ENCODE measurements at regions not wholly inside any gene's neighbourhood (a gene's known extent, or its start where the extent isn't known, plus 50 kb on each side); places are given as distances from the start of the nearest gene placed in this dataset.
A peak's percentile ranks its signal among the peaks of the same experiment; 100 is the strongest.

DNA sequence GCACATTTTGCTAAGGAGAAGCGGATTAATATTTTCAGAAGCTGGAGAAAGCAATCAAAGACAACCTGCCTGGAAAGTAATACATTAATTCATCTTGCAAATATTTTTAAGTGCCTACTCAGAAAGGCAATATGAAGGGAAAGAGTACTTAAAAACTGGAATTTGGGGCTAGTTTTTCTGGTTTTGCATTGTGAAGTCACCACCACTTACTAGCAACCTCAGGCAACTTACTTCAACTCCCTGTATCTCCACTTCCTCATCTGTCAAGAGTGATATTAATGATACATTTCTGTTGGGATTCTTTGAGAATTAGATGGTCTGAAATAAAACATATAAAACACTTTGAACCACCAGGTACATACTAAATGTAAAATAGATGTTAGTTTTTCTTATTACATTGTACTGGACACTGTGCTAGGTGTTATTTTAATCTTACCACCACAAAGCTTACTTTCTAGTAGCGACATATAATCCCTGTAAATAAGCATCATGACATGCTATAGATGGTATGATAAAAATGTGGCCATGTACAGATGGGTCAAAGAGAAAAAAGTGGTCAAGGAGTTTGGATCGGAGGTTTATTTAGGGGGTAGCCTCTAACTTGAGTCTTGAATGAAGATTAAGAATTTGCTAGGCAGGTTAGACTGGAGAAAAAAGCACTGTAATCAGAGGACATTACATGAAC lies 101.2 kb downstream of the SPRY2 start:
- no peak for DNase-seq
- intact Hi-C loops (cut with DNase I), result no loop called here

GRCh38 chr13:80239116-80239515 lies 101.8 kb downstream of the SPRY2 start:
- Histone ChIP-seq H3K4me1 (no peaks in the 10 kb centered on the region), H3K27me3 (no peaks in the 10 kb centered on the region), H3K27ac (no peak overlapping the region), H3K9me3 (no peaks in the 10 kb centered on the region), H3K36me3 (replicated peaks in 1 of 2; ENCODE audit: insufficient read depth in 1 of 2, low read depth in 2 of 2) (no peaks in the 10 kb centered on the region), H3K4me3 (no peak overlapping the region)
- ATAC-seq (no peak), DNase-seq (no peak)
- TF ChIP-seq CTCF (IDR thresholded peaks at IDR 0.05) (no peak), POLR2A (IDR thresholded peaks at IDR 0.05) (no peak)
- intact Hi-C loops (cut with DNase I), result no loop called here

More for the DNA sequence above, 101.2 kb downstream of the SPRY2 start:
- 73 to 80% methylated on average over 3 of the region's 3 CpGs for WGBS, 2 donors
- H3K36me3 ChIP-seq (replicated peaks in 1 of 2; ENCODE audit: insufficient read depth in 1 of 2, low read depth in 2 of 2), result no peaks in the 10 kb centered on the region
- H3K4me3 ChIP-seq, result no peak overlapping the region
- no peak overlapping the region for H3K27ac ChIP-seq
- TF ChIP-seq CTCF (IDR thresholded peaks at IDR 0.05) (no peak), POLR2A (IDR thresholded peaks at IDR 0.05) (no peak)
- ATAC-seq, result no peak
- no peaks in the 10 kb centered on the region for H3K4me1 ChIP-seq
- H3K9me3 ChIP-seq, result no peaks in the 10 kb centered on the region
- no peaks in the 10 kb centered on the region for H3K27me3 ChIP-seq

DNA sequence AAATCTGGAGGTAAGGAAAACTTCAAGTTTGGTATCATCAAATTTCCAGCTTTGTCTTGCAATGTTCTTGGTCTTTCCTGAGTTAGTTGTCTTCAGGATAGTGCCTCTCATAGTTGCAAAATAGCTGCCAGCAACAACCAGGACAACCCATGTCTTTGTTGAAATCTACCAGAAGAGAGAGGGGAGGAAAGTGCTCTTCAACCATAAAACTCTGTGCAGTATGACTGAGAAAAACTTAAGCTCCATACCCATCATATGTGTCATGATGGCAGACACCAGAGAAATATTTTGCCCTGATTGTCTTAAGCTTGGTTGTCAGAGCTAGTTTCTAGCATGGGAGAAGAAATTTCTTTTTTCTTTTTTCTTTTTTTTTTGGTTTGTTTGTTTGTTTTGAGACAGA lies 103.3 kb downstream of the SPRY2 start:
- Histone ChIP-seq H3K4me1 (no peaks in the 10 kb centered on the region), H3K4me3 (no peak overlapping the region), H3K27ac (no peak overlapping the region), H3K9me3 (no peaks in the 10 kb centered on the region), H3K36me3 (replicated peaks in 1 of 2; ENCODE audit: insufficient read depth in 1 of 2, low read depth in 2 of 2) (no peaks in the 10 kb centered on the region), H3K27me3 (no peaks in the 10 kb centered on the region)
- TF ChIP-seq POLR2A (IDR thresholded peaks at IDR 0.05) (no peak), CTCF (IDR thresholded peaks at IDR 0.05) (no peak)
- ATAC-seq (no peak), DNase-seq (no peak)
- intact Hi-C loops (cut with DNase I), result no loop called here

- WGBS, 2 donors, result 69 to 74% methylated on average over 4 of the region's 4 CpGs
- TF ChIP-seq CTCF (IDR thresholded peaks at IDR 0.05), result no peak
- TF ChIP-seq POLR2A (IDR thresholded peaks at IDR 0.05), result no peak
- H3K27me3 ChIP-seq, result no peaks in the 10 kb centered on the region
- ATAC-seq (peak; percentile 15), DNase-seq (no peak)
- peak overlapping the region in 2 of 4 donors; percentile 50 to 51 for H3K27ac ChIP-seq
- H3K4me3 ChIP-seq, result no peak overlapping the region
- no peaks in the 10 kb centered on the region for H3K36me3 ChIP-seq (replicated peaks in 1 of 2; ENCODE audit: insufficient read depth in 1 of 2, low read depth in 2 of 2)
- intact Hi-C loops (cut with DNase I), result no loop called here
- H3K4me1 ChIP-seq, result no peaks in the 10 kb centered on the region
- H3K9me3 ChIP-seq, result no peaks in the 10 kb centered on the region
These were observed 105.0 kb downstream of the SPRY2 start for GRCh38 chr13:80235967-80236302.
